ENCODE measurements at regions not wholly inside any gene's neighbourhood (a gene's known extent, or its start where the extent isn't known, plus 50 kb on each side); places are given as distances from the start of the nearest gene placed in this dataset.

GRCh38 chr5:125604104-125604503 lies 819.1 kb upstream of the GRAMD2B start:
- no peak for DNase-seq (ENCODE audit: low spot score)

GRCh38 chr5:125607018-125607417 lies 816.2 kb upstream of the GRAMD2B start:
- peak; percentile 8 for DNase-seq (ENCODE audit: low spot score)

- no peak for DNase-seq (ENCODE audit: low spot score)
Observed at GRCh38 chr5:125609011-125609410, 814.2 kb upstream of the GRAMD2B start.

GRCh38 chr5:125610892-125611291 lies 812.3 kb upstream of the GRAMD2B start:
- DNase-seq (ENCODE audit: low spot score), result no peak

GRCh38 chr5:125611541-125611940 lies 811.7 kb upstream of the GRAMD2B start:
- no peak for DNase-seq (ENCODE audit: low spot score)

- DNase-seq (ENCODE audit: low spot score), result no peak
Observed at GRCh38 chr5:125612181-125612721, 811.0 kb upstream of the GRAMD2B start.

GRCh38 chr5:125612776-125613175 lies 810.4 kb upstream of the GRAMD2B start:
- no peak for DNase-seq (ENCODE audit: low spot score)

GRCh38 chr5:125630237-125630636 lies 793.0 kb upstream of the GRAMD2B start:
- no peak for DNase-seq (ENCODE audit: low spot score)

- DNase-seq (ENCODE audit: low spot score), result no peak
Observed at GRCh38 chr5:125633523-125633922, 789.7 kb upstream of the GRAMD2B start.

- DNase-seq (ENCODE audit: low spot score), result no peak
Observed at GRCh38 chr5:125634216-125634835, 788.9 kb upstream of the GRAMD2B start.

- no peak for DNase-seq (ENCODE audit: low spot score)
Observed at GRCh38 chr5:125639858-125640257, 783.4 kb upstream of the GRAMD2B start.

GRCh38 chr5:125652761-125653160 lies 770.4 kb upstream of the GRAMD2B start:
- no peak for DNase-seq (ENCODE audit: low spot score)

GRCh38 chr5:125654392-125654791 lies 768.8 kb upstream of the GRAMD2B start:
- DNase-seq (ENCODE audit: low spot score), result no peak

GRCh38 chr5:125655156-125655555 lies 768.1 kb upstream of the GRAMD2B start:
- DNase-seq (ENCODE audit: low spot score), result no peak

- no peak for DNase-seq (ENCODE audit: low spot score)
Observed at GRCh38 chr5:125657936-125658335, 765.3 kb upstream of the GRAMD2B start.

- DNase-seq (ENCODE audit: low spot score), result peak; percentile 4
Observed at GRCh38 chr5:125659316-125660023, 763.7 kb upstream of the GRAMD2B start.

- DNase-seq (ENCODE audit: low spot score), result peak; percentile 34
Observed at GRCh38 chr5:125660231-125660895, 762.8 kb upstream of the GRAMD2B start.

- DNase-seq (ENCODE audit: low spot score), result no peak
Observed at GRCh38 chr5:125661584-125661983, 761.6 kb upstream of the GRAMD2B start.

- DNase-seq (ENCODE audit: low spot score), result peak; percentile 82
Observed at GRCh38 chr5:125668884-125669283, 754.3 kb upstream of the GRAMD2B start.

- no peak for DNase-seq (ENCODE audit: low spot score)
Observed at GRCh38 chr5:125673359-125673950, 749.8 kb upstream of the GRAMD2B start.

- DNase-seq (ENCODE audit: low spot score), result peak; percentile 38
Observed at GRCh38 chr5:125679522-125679921, 743.7 kb upstream of the GRAMD2B start.

GRCh38 chr5:125683669-125684068 lies 739.5 kb upstream of the GRAMD2B start:
- peak; percentile 18 for DNase-seq (ENCODE audit: low spot score)

GRCh38 chr5:125685771-125686170 lies 737.4 kb upstream of the GRAMD2B start:
- DNase-seq (ENCODE audit: low spot score), result peak; percentile 62
